OCI-LY7 (cell line): ENCODE measurements at regions not wholly inside any gene's neighbourhood (a gene's known extent, or its start where the extent isn't known, plus 50 kb on each side); places are given as distances from the start of the nearest gene placed in this dataset.

ENCODE experiments used
- BruUV-seq: library from RNA; stranded (reverse); fragments of 400-500 nt; replicated peaks from 2 replicates; lab custom pipeline; 2021; lab: Mats Ljungman, UMichigan
- CTCF ChIA-PET: fragments of 300-600 bp; sonication (Branson Sonifier 250); formaldehyde crosslinking; loops from one replicate; lab custom pipeline; 2022; ENCODE audit warnings: antibody characterized with exemption; ENCODE audit not compliant: unreplicated experiment; lab: Charles Lee
- POLR2A ChIA-PET: fragments of 300-600 bp; sonication (Branson Sonifier 250); formaldehyde crosslinking; loops from one replicate; lab custom pipeline; 2022; ENCODE audit warnings: antibody characterized with exemption; lab: Charles Lee
- DNase-seq: peaks from one replicate; pipeline ENCODE4 v3.0.0-alpha.2; 2015; ENCODE audit warnings: low spot score
- H2AFZ ChIP-seq: fragments of 200-600 bp; sonication (generic), shearing (Covaris generic); 2 replicates; pipeline ENCODE4 v1.6.1; 2014; ENCODE audit warnings: mild to moderate bottlenecking, antibody characterized with exemption, low read length, moderate library complexity
- H3K27ac ChIP-seq: fragments of 200-600 bp; sonication (generic); 2 replicates; pipeline ENCODE4 v1.5.1; 2014; ENCODE audit warnings: mixed run types, low read depth, mild to moderate bottlenecking, moderate library complexity, low read length, inconsistent platforms; ENCODE audit not compliant: poor library complexity, severe bottlenecking
- H3K36me3 ChIP-seq: fragments of 200-600 bp; sonication (generic); 2 replicates; pipeline ENCODE4 v1.6.1; 2014; ENCODE audit warnings: mild to moderate bottlenecking, antibody characterized with exemption, low read length, moderate library complexity, mixed read lengths; ENCODE audit not compliant: insufficient read depth
- H3K4me1 ChIP-seq: fragments of 200-600 bp; sonication (generic); 2 replicates; pipeline ENCODE4 v1.5.1; 2014; ENCODE audit warnings: mild to moderate bottlenecking, low read length; ENCODE audit not compliant: insufficient read depth, poor library complexity, severe bottlenecking
- H3K4me2 ChIP-seq: fragments of 200-600 bp; sonication (generic); 2 replicates; pipeline ENCODE4 v1.6.1; 2014; ENCODE audit warnings: mild to moderate bottlenecking, low read length
- H3K4me3 ChIP-seq: fragments of 200-600 bp; sonication (generic); 2 replicates; pipeline ENCODE4 v1.5.1; 2014; ENCODE audit warnings: mild to moderate bottlenecking, low read depth, low read length; ENCODE audit not compliant: poor library complexity, severe bottlenecking
- H3K79me2 ChIP-seq: fragments of 200-600 bp; sonication (generic); 2 replicates; pipeline ENCODE4 v1.6.1; 2016; ENCODE audit warnings: low read depth, mild to moderate bottlenecking, low read length, moderate library complexity, mixed read lengths; ENCODE audit not compliant: insufficient read depth
- H3K9me2 ChIP-seq: fragments of 200-600 bp; sonication (generic); 2 replicates; pipeline ENCODE4 v1.6.1; 2016; ENCODE audit warnings: mild to moderate bottlenecking, low read length, mixed read lengths; ENCODE audit not compliant: insufficient read depth
- H3K9me3 ChIP-seq: fragments of 200-600 bp; sonication (generic); 2 replicates; pipeline ENCODE4 v1.6.1; 2014; ENCODE audit warnings: mild to moderate bottlenecking, mixed run types, low read length, mixed read lengths
- H4K20me1 ChIP-seq: fragments of 200-600 bp; sonication (generic); 2 replicates; pipeline ENCODE4 v1.6.1; 2014; ENCODE audit warnings: mild to moderate bottlenecking, antibody characterized with exemption, low read length, moderate library complexity, mixed read lengths; ENCODE audit not compliant: insufficient read depth
- CTCF ChIP-seq: fragments of 200-600 bp; sonication (generic); conservative IDR thresholded peaks from 2 replicates; pipeline ENCODE4 v1.5.1; 2014; ENCODE audit warnings: mild to moderate bottlenecking, antibody characterized with exemption, low read length, moderate library complexity, mixed read lengths
- EZH2phosphoT487 ChIP-seq: fragments of 200-600 bp; sonication (generic); IDR thresholded peaks from 2 replicates; pipeline ENCODE4 v1.6.1; 2018; ENCODE audit warnings: low read depth, borderline replicate concordance, mild to moderate bottlenecking, mixed run types, antibody characterized with exemption, low read length, moderate library complexity, mixed read lengths
- intact Hi-C: fragments of 100-400 bp; cut with micrococcal nuclease; formaldehyde crosslinking; loops from one replicate; pipeline ENCODE4 v1.10.0; 2022; ENCODE audit not compliant: unreplicated experiment

GRCh38 chr3:74537857-74538256 lies 76.6 kb downstream of the CNTN3 start:
- Histone ChIP-seq H3K27ac (no peak overlapping the region), H3K4me2 (no peak overlapping the region), H3K4me1 (no peaks in the 10 kb centered on the region), H3K9me3 (no peaks in the 10 kb centered on the region), H3K4me3 (no peak overlapping the region), H2AFZ (no peak overlapping the region), H3K79me2 (no peaks in the 10 kb centered on the region), H3K36me3 (no peaks in the 10 kb centered on the region), H3K9me2 (no peaks in the 10 kb centered on the region), H4K20me1 (no peaks in the 10 kb centered on the region)
- intact Hi-C loops: no loop called here
- TF ChIP-seq EZH2phosphoT487: no peak
- TF ChIP-seq CTCF: no peak
- no peak for DNase-seq
- POLR2A ChIA-PET: interaction anchor here (0.7 kb wide), 1 partner anchor 20 kb away, joined by 3 read pairs; no protein-coding TSS in a partner anchor
- no TSS peak for BruUV-seq
- CTCF ChIA-PET: no interaction called here

GRCh38 chr3:74537164-74537563 lies 77.3 kb downstream of the CNTN3 start:
- BruUV-seq: no TSS peak
- ChIA-PET POLR2A (no interaction called here), CTCF (no interaction called here)
- no peaks in the 10 kb centered on the region for H4K20me1 ChIP-seq
- no peaks in the 10 kb centered on the region for H3K4me1 ChIP-seq
- intact Hi-C loops: no loop called here
- H3K79me2 ChIP-seq: no peaks in the 10 kb centered on the region
- no peaks in the 10 kb centered on the region for H3K9me2 ChIP-seq
- no peak for DNase-seq
- no peak overlapping the region for H3K27ac ChIP-seq
- no peak overlapping the region for H2AFZ ChIP-seq
- TF ChIP-seq CTCF (no peak), EZH2phosphoT487 (no peak)
- H3K9me3 ChIP-seq: no peaks in the 10 kb centered on the region
- no peaks in the 10 kb centered on the region for H3K36me3 ChIP-seq
- H3K4me3 ChIP-seq: no peak overlapping the region
- no peak overlapping the region for H3K4me2 ChIP-seq

GRCh38 chr3:74535281-74535680 lies 79.2 kb downstream of the CNTN3 start:
- CTCF ChIA-PET: no interaction called here
- Histone ChIP-seq H3K27ac (no peak overlapping the region), H3K4me3 (no peak overlapping the region), H4K20me1 (no peaks in the 10 kb centered on the region), H2AFZ (no peak overlapping the region), H3K9me3 (no peaks in the 10 kb centered on the region), H3K9me2 (no peaks in the 10 kb centered on the region), H3K4me2 (no peak overlapping the region), H3K36me3 (no peaks in the 10 kb centered on the region), H3K4me1 (no peaks in the 10 kb centered on the region), H3K79me2 (no peaks in the 10 kb centered on the region)
- no TSS peak for BruUV-seq
- DNase-seq: no peak
- POLR2A ChIA-PET: no interaction called here
- intact Hi-C loops: no loop called here
- TF ChIP-seq CTCF (no peak), EZH2phosphoT487 (no peak)
